Astrocyte of the spinal cord (primary cell): ENCODE measurements at regions not wholly inside any gene's neighbourhood (a gene's known extent, or its start where the extent isn't known, plus 50 kb on each side); places are given as distances from the start of the nearest gene placed in this dataset.
"Not testable (repeated sequence)": the region's sequence is repeated elsewhere in the genome, so short reads cannot be mapped to it uniquely, and the experiment has no call there.

Source experiments
- DNase-seq: peaks from one replicate; pipeline ENCODE4 v3.0.0; 2011; ENCODE audit warnings: low read depth, low spot score
- H3K4me3 ChIP-seq: 2 replicates; pipeline ENCODE4 v1.5.1; 2011; ENCODE audit warnings: low read depth, mild to moderate bottlenecking, low read length, moderate library complexity
- in situ Hi-C: cut with HindIII; loops from 2 replicates; pipeline ENCODE4 v1.10.0; 2017; ENCODE audit warnings: low sequenced_read_pairs
- TF ChIP-seq, protein P1 (sequence below): IDR thresholded peaks from 2 replicates; pipeline ENCODE4 v1.5.1; 2012; ENCODE audit warnings: low read depth, mild to moderate bottlenecking, low read length, inconsistent platforms

GRCh38 chr3:20478436-20478835 is 292.4 kb upstream of the SGO1 start:
- DNase-seq: no peak
- TF ChIP-seq, protein P1, sequence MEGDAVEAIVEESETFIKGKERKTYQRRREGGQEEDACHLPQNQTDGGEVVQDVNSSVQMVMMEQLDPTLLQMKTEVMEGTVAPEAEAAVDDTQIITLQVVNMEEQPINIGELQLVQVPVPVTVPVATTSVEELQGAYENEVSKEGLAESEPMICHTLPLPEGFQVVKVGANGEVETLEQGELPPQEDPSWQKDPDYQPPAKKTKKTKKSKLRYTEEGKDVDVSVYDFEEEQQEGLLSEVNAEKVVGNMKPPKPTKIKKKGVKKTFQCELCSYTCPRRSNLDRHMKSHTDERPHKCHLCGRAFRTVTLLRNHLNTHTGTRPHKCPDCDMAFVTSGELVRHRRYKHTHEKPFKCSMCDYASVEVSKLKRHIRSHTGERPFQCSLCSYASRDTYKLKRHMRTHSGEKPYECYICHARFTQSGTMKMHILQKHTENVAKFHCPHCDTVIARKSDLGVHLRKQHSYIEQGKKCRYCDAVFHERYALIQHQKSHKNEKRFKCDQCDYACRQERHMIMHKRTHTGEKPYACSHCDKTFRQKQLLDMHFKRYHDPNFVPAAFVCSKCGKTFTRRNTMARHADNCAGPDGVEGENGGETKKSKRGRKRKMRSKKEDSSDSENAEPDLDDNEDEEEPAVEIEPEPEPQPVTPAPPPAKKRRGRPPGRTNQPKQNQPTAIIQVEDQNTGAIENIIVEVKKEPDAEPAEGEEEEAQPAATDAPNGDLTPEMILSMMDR: no peak
- in situ Hi-C loops: no loop called here
- no peak overlapping the region for H3K4me3 ChIP-seq

DNA sequence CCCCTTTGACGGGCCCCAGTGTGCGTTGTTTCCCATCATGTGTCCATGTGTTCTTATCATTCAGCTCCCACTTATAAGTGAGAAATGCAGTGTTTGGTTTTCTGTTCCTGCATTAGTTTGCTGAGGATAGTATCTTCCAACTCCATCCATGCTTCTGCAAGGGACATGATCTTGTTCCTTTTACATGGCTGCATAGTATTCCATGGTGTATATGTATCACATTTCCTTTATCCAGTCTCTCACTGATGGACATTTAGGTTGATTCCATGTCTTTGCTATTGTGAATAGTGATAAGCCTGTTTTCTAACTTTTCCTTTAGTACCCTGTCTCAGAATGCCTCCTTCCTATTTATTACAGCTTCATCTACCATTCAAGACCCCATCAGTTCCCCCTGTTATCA is 278.2 kb upstream of the SGO1 start:
- DNase-seq, in situ Hi-C loops, H3K4me3 ChIP-seq: not testable (repeated sequence)

DNA sequence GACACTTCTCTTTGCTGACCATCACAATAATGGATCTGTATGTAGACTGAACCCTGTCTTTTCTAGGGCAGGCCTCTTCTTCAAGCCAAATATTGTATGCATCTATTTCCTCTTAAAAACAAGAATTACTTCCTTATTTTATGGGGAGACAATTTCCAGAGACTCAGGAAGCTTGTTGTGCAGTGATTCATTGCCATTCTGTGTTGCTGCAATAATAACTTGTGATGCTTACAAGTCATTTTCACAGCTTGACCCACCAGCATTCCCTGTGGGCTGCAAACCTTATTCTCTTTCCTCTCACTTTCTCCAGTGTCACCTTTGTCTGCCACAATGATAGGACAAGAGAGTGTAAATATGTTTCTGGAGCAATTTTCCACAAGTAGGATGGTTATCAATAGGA is 276.7 kb upstream of the SGO1 start:
- in situ Hi-C loops: no loop called here
- TF ChIP-seq, protein P1: no peak
- no peak for DNase-seq
- no peak overlapping the region for H3K4me3 ChIP-seq

- in situ Hi-C loops: no loop called here
- TF ChIP-seq, protein P1: no peak
- no peak overlapping the region for H3K4me3 ChIP-seq
- peak; percentile 17 for DNase-seq
Observed at GRCh38 chr3:20462226-20462625, 276.2 kb upstream of the SGO1 start.

GRCh38 chr3:20458994-20459716 is 273.1 kb upstream of the SGO1 start:
- in situ Hi-C loops: no loop called here
- TF ChIP-seq, protein P1: no peak
- DNase-seq: no peak
- no peak overlapping the region for H3K4me3 ChIP-seq

GRCh38 chr3:20456511-20456910 is 270.5 kb upstream of the SGO1 start:
- in situ Hi-C loops: no loop called here
- no peak for DNase-seq
- TF ChIP-seq, protein P1: no peak
- H3K4me3 ChIP-seq: no peak overlapping the region

DNA sequence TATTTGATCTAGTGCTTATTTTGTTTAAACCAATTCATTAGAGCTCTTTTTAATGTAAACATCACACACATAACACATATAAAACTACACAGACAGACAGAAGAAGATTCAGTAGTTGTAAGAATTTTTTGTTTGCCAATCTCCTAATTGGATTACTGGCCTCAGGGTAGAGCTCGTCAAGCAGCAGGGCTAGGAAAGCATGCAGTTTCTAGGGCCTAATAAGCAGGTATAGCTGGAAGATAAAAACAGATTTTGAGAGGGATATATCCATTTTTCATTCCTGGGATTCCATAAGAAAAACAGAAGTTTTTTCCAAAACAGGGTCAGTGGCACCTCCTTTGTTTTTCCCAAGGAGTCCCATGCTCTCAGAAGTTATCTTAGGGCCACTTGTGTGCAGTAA is 265.2 kb upstream of the SGO1 start:
- TF ChIP-seq, protein P1: no peak
- no peak overlapping the region for H3K4me3 ChIP-seq
- in situ Hi-C loops: no loop called here
- DNase-seq: no peak
